HT1080 (cell line): ENCODE measurements at regions not wholly inside any gene's neighbourhood (a gene's known extent, or its start where the extent isn't known, plus 50 kb on each side); places are given as distances from the start of the nearest gene placed in this dataset.

Source experiments
- DNase-seq: peaks from one replicate; pipeline ENCODE4 v3.0.0-alpha.2; 2015; ENCODE audit warnings: low read depth

- DNase-seq, result no peak
Observed at GRCh38 chr1:102074874-102075273, 78.1 kb upstream of the OLFM3 start.

- DNase-seq, result no peak
Observed at GRCh38 chr1:102071451-102071850, 74.7 kb upstream of the OLFM3 start.

- DNase-seq, result no peak
Observed at GRCh38 chr1:102050556-102050955, 53.8 kb upstream of the OLFM3 start.

GRCh38 chr1:102047724-102048123 is 51.0 kb upstream of the OLFM3 start:
- no peak for DNase-seq
